ENCODE measurements at regions not wholly inside any gene's neighbourhood (a gene's known extent, or its start where the extent isn't known, plus 50 kb on each side); places are given as distances from the start of the nearest gene placed in this dataset.
"Not testable (repeated sequence)": the region's sequence is repeated elsewhere in the genome, so short reads cannot be mapped to it uniquely, and the experiment has no call there.

- H3K4me3 ChIP-seq (ENCODE audit: low read depth, low read length): no peak overlapping the region
- no peak for DNase-seq (ENCODE audit: low read depth, low spot score)
- in situ Hi-C loops (cut with HindIII; ENCODE audit: low sequenced_read_pairs): no loop called here
- TF ChIP-seq CTCF (IDR thresholded peaks at IDR 0.05; ENCODE audit: low read depth, low read length): no peak
Measured at GRCh38 chr17:5897275-5897911, 172.8 kb upstream of the WSCD1 start.

- in situ Hi-C loops (cut with HindIII; ENCODE audit: low sequenced_read_pairs); DNase-seq (ENCODE audit: low read depth, low spot score); H3K4me3 ChIP-seq (ENCODE audit: low read depth, low read length): not testable (repeated sequence)
Measured at GRCh38 chr17:5897981-5898380, 172.2 kb upstream of the WSCD1 start.

GRCh38 chr17:5898406-5898805 lies 171.8 kb upstream of the WSCD1 start:
- in situ Hi-C loops (cut with HindIII; ENCODE audit: low sequenced_read_pairs): no loop called here
- no peak for TF ChIP-seq CTCF (IDR thresholded peaks at IDR 0.05; ENCODE audit: low read depth, low read length)

GRCh38 chr17:5899496-5900195 lies 170.5 kb upstream of the WSCD1 start:
- no peak for DNase-seq (ENCODE audit: low read depth, low spot score)
- H3K4me3 ChIP-seq (ENCODE audit: low read depth, low read length): no peak overlapping the region
- in situ Hi-C loops (cut with HindIII; ENCODE audit: low sequenced_read_pairs): no loop called here
- TF ChIP-seq CTCF (IDR thresholded peaks at IDR 0.05; ENCODE audit: low read depth, low read length): no peak

More at GRCh38 chr17:5898406-5898805, 171.8 kb upstream of the WSCD1 start:
- no peak overlapping the region for H3K4me3 ChIP-seq (ENCODE audit: low read depth, low read length)
- no peak for DNase-seq (ENCODE audit: low read depth, low spot score)

- no peak overlapping the region for H3K4me3 ChIP-seq (ENCODE audit: low read depth, low read length)
- in situ Hi-C loops (cut with HindIII; ENCODE audit: low sequenced_read_pairs): no loop called here
- no peak for DNase-seq (ENCODE audit: low read depth, low spot score)
- TF ChIP-seq CTCF (IDR thresholded peaks at IDR 0.05; ENCODE audit: low read depth, low read length): no peak
Measured at GRCh38 chr17:5901731-5902130, 168.4 kb upstream of the WSCD1 start.

- in situ Hi-C loops (cut with HindIII; ENCODE audit: low sequenced_read_pairs): no loop called here
- TF ChIP-seq CTCF (IDR thresholded peaks at IDR 0.05; ENCODE audit: low read depth, low read length): no peak
- H3K4me3 ChIP-seq (ENCODE audit: low read depth, low read length): no peak overlapping the region
- no peak for DNase-seq (ENCODE audit: low read depth, low spot score)
Measured at GRCh38 chr17:5902181-5903140, 167.7 kb upstream of the WSCD1 start.

Data from astrocyte of the spinal cord (primary cell).